K562 (cell line): ENCODE measurements at regions not wholly inside any gene's neighbourhood (a gene's known extent, or its start where the extent isn't known, plus 50 kb on each side); places are given as distances from the start of the nearest gene placed in this dataset.

Experiments
- ATAC-seq: fragments of 200-7000 bp; cut with Tn5 transposase; 3 replicates; pipeline ENCODE4 v1.9.1; 2020; ENCODE audit warnings: moderate library complexity
- BruUV-seq: library from RNA; stranded (reverse); fragments of 400-500 nt; replicated peaks from 2 replicates; lab custom pipeline; 2021; lab: Mats Ljungman, UMichigan
- CTCF ChIA-PET: fragments of 300-600 bp; formaldehyde crosslinking; extraction: SDS; loops from one replicate; lab custom pipeline; 2021; ENCODE audit warnings: low intra/inter-chr PET ratio; lab: Yijun Ruan, JAX
- POLR2A ChIA-PET: fragments of 300-600, 350-650 bp; sonication (Branson Sonifier 250); formaldehyde crosslinking; extraction: SDS; loops from one replicate; lab custom pipeline; 2021; ENCODE audit warnings: antibody characterized with exemption, inconsistent platforms; lab: Yijun Ruan, JAX
- DNase-seq, 4 experiments: peaks; one replicate each; pipeline versions ENCODE4 v3.0.0 to v3.0.0-alpha.2; 2011 to 2018; ENCODE audit warnings: low spot score in 3 of 4, mixed read lengths in 3 of 4; ENCODE audit errors: extremely low read depth in 1 of 4
- FAIRE-seq: peaks from 2 replicates; lab custom pipeline; 2011; peaks lifted over from hg19 to GRCh38; lab: Jason Lieb, UNC
- H2AFZ ChIP-seq: 2 replicates; pipeline ENCODE4 v1.6.0; 2011; ENCODE audit warnings: low read depth, low read length, control low read depth, inconsistent platforms
- H3K27ac ChIP-seq: fragments of 200-600 bp; 3 replicates; pipeline ENCODE4 v1.8.0; 2011; ENCODE audit warnings: low read depth, mild to moderate bottlenecking, control low read depth, inconsistent platforms, low read length, moderate library complexity, mixed read lengths; ENCODE audit errors: extremely low read depth
- H3K27me3 ChIP-seq, 2 experiments: fragments of 300-600 bp in 1 of 2; 2 replicates in 1 of 2; 3 replicates in 1 of 2; pipeline versions ENCODE4 v1.6.0 to v1.8.0; 2011; ENCODE audit warnings: inconsistent platforms in 2 of 2, low read length in 2 of 2, mild to moderate bottlenecking in 1 of 2, mixed read lengths in 1 of 2, moderate library complexity in 1 of 2; ENCODE audit not compliant: control insufficient read depth in 2 of 2, insufficient read depth in 2 of 2
- H3K36me3 ChIP-seq: fragments of 300-600 bp; 3 replicates; pipeline ENCODE4 v1.8.0; 2011; ENCODE audit warnings: mild to moderate bottlenecking, low read length, inconsistent platforms; ENCODE audit not compliant: control insufficient read depth, insufficient read depth
- H3K4me1 ChIP-seq, 2 experiments: fragments of 200-600 bp in 1 of 2; replicated peaks in 1 of 2; 2 replicates in 1 of 2; 3 replicates in 1 of 2; pipeline versions ENCODE4 v1.5.1 to v1.8.0; 2011; ENCODE audit warnings: inconsistent platforms in 2 of 2, low read length in 2 of 2, mild to moderate bottlenecking in 1 of 2, mixed read lengths in 1 of 2, moderate library complexity in 1 of 2; ENCODE audit not compliant: control insufficient read depth in 2 of 2, insufficient read depth in 2 of 2
- H3K4me2 ChIP-seq: 2 replicates; pipeline ENCODE4 v1.6.1; 2011; ENCODE audit warnings: low read length, control low read depth, inconsistent platforms, mixed read lengths; ENCODE audit not compliant: insufficient read depth
- H3K4me3 ChIP-seq: fragments of 200-600 bp; sonication (generic), shearing (Covaris generic); 2 replicates; pipeline ENCODE4 v1.5.1; 2016; ENCODE audit warnings: control low read depth, inconsistent platforms
- H3K79me2 ChIP-seq: fragments of 200-600 bp; 3 replicates; pipeline ENCODE4 v1.8.0; 2011; ENCODE audit warnings: low read length, inconsistent platforms; ENCODE audit not compliant: control insufficient read depth, insufficient read depth
- H3K9ac ChIP-seq, 2 experiments: 2 replicates each; pipeline versions ENCODE4 v1.6.0 to v1.6.1; 2011; ENCODE audit warnings: low read depth in 2 of 2, low read length in 2 of 2, control low read depth in 1 of 2, inconsistent platforms in 1 of 2, mild to moderate bottlenecking in 1 of 2, mixed read lengths in 1 of 2; ENCODE audit not compliant: insufficient read depth in 1 of 2
- H3K9me1 ChIP-seq: one replicate; pipeline ENCODE4 v1.6.0; 2011; ENCODE audit warnings: inconsistent platforms, mild to moderate bottlenecking, low read length, moderate library complexity; ENCODE audit not compliant: control insufficient read depth, insufficient read depth
- H3K9me3 ChIP-seq: replicated peaks from 2 replicates; pipeline ENCODE4 v1.5.1; 2011; ENCODE audit warnings: low read depth, low read length, inconsistent platforms; ENCODE audit not compliant: control insufficient read depth, insufficient read depth
- H4K20me1 ChIP-seq: replicated peaks from 2 replicates; pipeline ENCODE4 v1.6.1; 2011; ENCODE audit warnings: low read length, inconsistent platforms, mixed read lengths; ENCODE audit not compliant: control insufficient read depth, insufficient read depth
- GABPA ChIP-seq: fragments of 200-800 bp; sonication (Bioruptor generic); conservative IDR thresholded peaks from 2 replicates; pipeline ENCODE4 v1.6.1; 2016; ENCODE audit warnings: low read depth, missing genetic modification characterization, missing compliant biosample characterization
- MBD2 ChIP-seq: sonication (generic); IDR thresholded peaks from 2 replicates; pipeline ENCODE4 v1.6.1; 2016; ENCODE audit warnings: low read depth, borderline replicate concordance
- NCOA6 ChIP-seq: fragments of 450-650 bp; IDR thresholded peaks from 2 replicates; pipeline ENCODE4 v1.6.1; 2017; ENCODE audit warnings: mild to moderate bottlenecking
- NFATC3 ChIP-seq: fragments of 450-650 bp; IDR thresholded peaks from 2 replicates; pipeline ENCODE4 v1.6.1; 2017; ENCODE audit warnings: mild to moderate bottlenecking
- POLR3A ChIP-seq: IDR thresholded peaks from 2 replicates; pipeline ENCODE4 v1.6.1; 2011; ENCODE audit warnings: borderline replicate concordance, mild to moderate bottlenecking, moderate library complexity; ENCODE audit not compliant: insufficient read length, insufficient read depth; ENCODE audit errors: extremely low read depth
- ZKSCAN3 ChIP-seq: fragments of 250-450 bp; sonication (Bioruptor Pico); IDR thresholded peaks from 2 replicates; pipeline ENCODE4 v1.4.0; 2020
- WGBS: fragments of 100-300 bp; shearing (Covaris generic); methylation state at CpG from one replicate; pipeline ENCODE4 v1.1.6; 2016; ENCODE audit warnings: low coverage, mixed read lengths; ENCODE audit not compliant: insufficient coverage; ENCODE audit errors: missing lambda C conversion rate; 5-methylcytosine and 5-hydroxymethylcytosine counted together
- in situ Hi-C: fragments of 300-500 bp; cut with MboI; formaldehyde crosslinking; loops from 4 replicates; pipeline ENCODE4 v1.15.0; 2018; ENCODE audit warnings: inconsistent platforms, mixed read lengths
- intact Hi-C: fragments of 100-400 bp; cut with micrococcal nuclease; formaldehyde crosslinking; loops from 2 replicates; pipeline ENCODE4 v1.14.2; 2022
- TF ChIP-seq, protein P1 (sequence below): sonication (generic); formaldehyde crosslinking; IDR thresholded peaks from 2 replicates; pipeline ENCODE4 v1.5.0; 2020; ENCODE audit warnings: missing genetic modification reagents
- TF ChIP-seq, protein P2 (sequence below): fragments of 250-450 bp; sonication (Bioruptor Pico); IDR thresholded peaks from 2 replicates; pipeline ENCODE4 v1.4.0; 2020; ENCODE audit warnings: borderline replicate concordance
- TF ChIP-seq, protein P3 (sequence below): fragments of 450-650 bp; IDR thresholded peaks from 2 replicates; pipeline ENCODE4 v1.6.1; 2016; ENCODE audit warnings: antibody characterized with exemption

DNA sequence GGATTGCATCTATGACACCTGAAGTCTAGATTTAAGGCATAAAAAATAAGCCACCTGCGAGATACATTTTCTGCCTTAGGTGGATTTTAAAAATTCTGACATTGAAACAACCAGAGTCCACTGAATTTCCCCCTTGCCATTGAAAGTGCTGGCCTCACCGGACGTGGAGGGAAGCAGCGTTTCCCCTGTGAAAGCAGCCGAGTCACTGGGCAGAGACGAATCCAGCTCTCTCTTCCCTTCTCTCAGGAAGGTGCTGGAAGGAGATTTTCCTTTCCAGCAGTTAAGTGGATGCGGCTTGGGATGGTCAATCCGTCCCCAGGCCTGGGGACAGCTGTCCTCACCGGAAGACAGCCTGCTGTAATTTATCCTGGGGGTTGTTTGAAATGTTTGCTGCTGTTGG is 270.9 kb upstream of the FOXF1 start:
- H2AFZ ChIP-seq, result no peak overlapping the region
- POLR2A ChIA-PET, result no interaction called here
- no peaks in the 10 kb centered on the region for H3K79me2 ChIP-seq
- in situ Hi-C loops (no loop called here), intact Hi-C loops (no loop called here)
- H3K4me3 ChIP-seq, result no peak overlapping the region
- no peak overlapping the region for H3K4me2 ChIP-seq
- no peaks in the 10 kb centered on the region for H4K20me1 ChIP-seq
- peaks cover 0 to 20% of the 10 kb centered on the region in 2 experiments; a peak in 3 of 5 replicates for H3K27me3 ChIP-seq
- no peak overlapping the region for H3K9ac ChIP-seq
- H3K4me1 ChIP-seq, result no peaks in the 10 kb centered on the region
- H3K9me1 ChIP-seq, result no peaks in the 10 kb centered on the region
- WGBS, result 1% methylated on average over 8 of the region's 9 CpGs
- BruUV-seq, result no TSS peak
- H3K36me3 ChIP-seq, result no peaks in the 10 kb centered on the region
- ATAC-seq (no peak), FAIRE-seq (no peak), DNase-seq (no peak)
- CTCF ChIA-PET, result no interaction called here
- H3K27ac ChIP-seq, result no peak overlapping the region
- TF ChIP-seq, protein P1, sequence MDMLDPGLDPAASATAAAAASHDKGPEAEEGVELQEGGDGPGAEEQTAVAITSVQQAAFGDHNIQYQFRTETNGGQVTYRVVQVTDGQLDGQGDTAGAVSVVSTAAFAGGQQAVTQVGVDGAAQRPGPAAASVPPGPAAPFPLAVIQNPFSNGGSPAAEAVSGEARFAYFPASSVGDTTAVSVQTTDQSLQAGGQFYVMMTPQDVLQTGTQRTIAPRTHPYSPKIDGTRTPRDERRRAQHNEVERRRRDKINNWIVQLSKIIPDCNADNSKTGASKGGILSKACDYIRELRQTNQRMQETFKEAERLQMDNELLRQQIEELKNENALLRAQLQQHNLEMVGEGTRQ, result no peak
- TF ChIP-seq MBD2, result no peak
- TF ChIP-seq, protein P2, sequence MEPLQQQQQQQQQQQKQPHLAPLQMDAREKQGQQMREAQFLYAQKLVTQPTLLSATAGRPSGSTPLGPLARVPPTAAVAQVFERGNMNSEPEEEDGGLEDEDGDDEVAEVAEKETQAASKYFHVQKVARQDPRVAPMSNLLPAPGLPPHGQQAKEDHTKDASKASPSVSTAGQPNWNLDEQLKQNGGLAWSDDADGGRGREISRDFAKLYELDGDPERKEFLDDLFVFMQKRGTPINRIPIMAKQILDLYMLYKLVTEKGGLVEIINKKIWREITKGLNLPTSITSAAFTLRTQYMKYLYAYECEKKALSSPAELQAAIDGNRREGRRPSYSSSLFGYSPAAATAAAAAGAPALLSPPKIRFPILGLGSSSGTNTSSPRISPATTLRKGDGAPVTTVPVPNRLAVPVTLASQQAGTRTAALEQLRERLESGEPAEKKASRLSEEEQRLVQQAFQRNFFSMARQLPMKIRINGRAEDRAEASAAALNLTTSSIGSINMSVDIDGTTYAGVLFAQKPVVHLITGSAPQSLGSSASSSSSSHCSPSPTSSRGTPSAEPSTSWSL (CRISPR knock-in tag), result no peak
- no peak for TF ChIP-seq POLR3A
- TF ChIP-seq ZKSCAN3 (CRISPR knock-in tag), result no peak
- TF ChIP-seq, protein P3, sequence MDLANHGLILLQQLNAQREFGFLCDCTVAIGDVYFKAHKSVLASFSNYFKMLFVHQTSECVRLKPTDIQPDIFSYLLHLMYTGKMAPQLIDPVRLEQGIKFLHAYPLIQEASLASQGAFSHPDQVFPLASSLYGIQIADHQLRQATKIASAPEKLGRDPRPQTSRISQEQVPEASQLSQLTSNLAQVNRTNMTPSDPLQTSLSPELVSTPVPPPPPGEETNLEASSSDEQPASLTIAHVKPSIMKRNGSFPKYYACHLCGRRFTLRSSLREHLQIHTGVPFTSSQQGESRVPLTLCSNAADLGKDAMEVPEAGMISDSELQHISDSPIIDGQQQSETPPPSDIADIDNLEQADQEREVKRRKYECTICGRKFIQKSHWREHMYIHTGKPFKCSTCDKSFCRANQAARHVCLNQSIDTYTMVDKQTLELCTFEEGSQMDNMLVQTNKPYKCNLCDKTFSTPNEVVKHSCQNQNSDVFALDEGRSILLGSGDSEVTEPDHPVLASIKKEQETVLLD, result no peak
- no peak for TF ChIP-seq NCOA6
- no peak for TF ChIP-seq NFATC3
- no peak for TF ChIP-seq GABPA (tag)
- no peaks in the 10 kb centered on the region for H3K9me3 ChIP-seq
